SK-N-SH (cell line): ENCODE measurements at regions not wholly inside any gene's neighbourhood (a gene's known extent, or its start where the extent isn't known, plus 50 kb on each side); places are given as distances from the start of the nearest gene placed in this dataset.

ENCODE experiments used
- CTCF ChIA-PET: fragments of 300-600, 350-600 bp; formaldehyde crosslinking; extraction: SDS; loops from one replicate; lab custom pipeline; 2021; lab: Yijun Ruan, JAX
- POLR2A ChIA-PET: fragments of 350-600 bp; sonication (Branson Sonifier 250); formaldehyde crosslinking; extraction: SDS; loops from one replicate; lab custom pipeline; 2020; ENCODE audit warnings: antibody characterized with exemption, inconsistent platforms; lab: Yijun Ruan, JAX
- DNase-seq: peaks from one replicate; pipeline ENCODE4 v3.0.0; 2012
- H2AFZ ChIP-seq: fragments of 200-600 bp; sonication (generic); 2 replicates; pipeline ENCODE4 v1.8.1; 2016; ENCODE audit warnings: antibody characterized with exemption, mild to moderate bottlenecking, low read depth
- H3F3A ChIP-seq: fragments of 200-600 bp; sonication (generic); replicated peaks from 2 replicates; pipeline ENCODE3; 2016; ENCODE audit warnings: antibody characterized with exemption, mild to moderate bottlenecking; ENCODE audit not compliant: insufficient read depth
- H3K27ac ChIP-seq, 2 experiments: fragments of 200-500 bp in 1 of 2; fragments of 200-600 bp in 1 of 2; sonication (Bioruptor generic) in 1 of 2; sonication (generic), shearing (Covaris generic) in 1 of 2; 2 replicates each; pipeline versions ENCODE4 v1.5.1 to v1.6.1; 2014 to 2016; ENCODE audit warnings: low read depth in 2 of 2, inconsistent platforms in 1 of 2, low read length in 1 of 2, mild to moderate bottlenecking in 1 of 2, mixed read lengths in 1 of 2
- H3K27me3 ChIP-seq: fragments of 200-600 bp; sonication (generic), shearing (Covaris generic); 2 replicates; pipeline ENCODE4 v1.6.1; 2016; ENCODE audit warnings: mixed run types; ENCODE audit not compliant: insufficient read depth
- H3K36me3 ChIP-seq, 2 experiments: fragments of 200-500 bp in 1 of 2; fragments of 200-600 bp in 1 of 2; sonication (Bioruptor generic) in 1 of 2; sonication (generic) in 1 of 2; replicated peaks in 1 of 2; 2 replicates each; pipeline versions ENCODE3 to v1.5.1; 2014 to 2016; ENCODE audit warnings: low read length in 1 of 2, mild to moderate bottlenecking in 1 of 2; ENCODE audit not compliant: insufficient read depth in 2 of 2, control insufficient read depth in 1 of 2
- H3K4me1 ChIP-seq, 2 experiments: fragments of 200-500 bp in 1 of 2; fragments of 200-600 bp in 1 of 2; sonication (Bioruptor generic) in 1 of 2; sonication (generic), shearing (Covaris generic) in 1 of 2; 2 replicates each; pipeline versions ENCODE4 v1.5.1 to v1.6.1; 2014 to 2016; ENCODE audit warnings: low read depth in 1 of 2, low read length in 1 of 2, mixed run types in 1 of 2; ENCODE audit not compliant: insufficient read depth in 2 of 2, control insufficient read depth in 1 of 2
- H3K4me2 ChIP-seq: fragments of 200-600 bp; sonication (generic), shearing (Covaris generic); 2 replicates; pipeline ENCODE4 v1.6.1; 2017; ENCODE audit warnings: mixed run types
- H3K4me3 ChIP-seq, 2 experiments: fragments of 200-500 bp in 1 of 2; fragments of 200-600 bp in 1 of 2; sonication (Bioruptor generic) in 1 of 2; sonication (generic), shearing (Covaris generic) in 1 of 2; 2 replicates each; pipeline versions ENCODE4 v1.5.1 to v1.8.1; 2014 to 2016; ENCODE audit warnings: low read depth in 2 of 2, inconsistent platforms in 1 of 2, low read length in 1 of 2, mild to moderate bottlenecking in 1 of 2, mixed read lengths in 1 of 2, moderate library complexity in 1 of 2
- H3K79me2 ChIP-seq: fragments of 200-600 bp; sonication (generic); 2 replicates; pipeline ENCODE4 v1.8.1; 2017; ENCODE audit warnings: mild to moderate bottlenecking; ENCODE audit not compliant: insufficient read depth
- H3K9ac ChIP-seq: fragments of 200-600 bp; sonication (generic); 2 replicates; pipeline ENCODE4 v1.6.1; 2017; ENCODE audit warnings: mixed run types
- H3K9me2 ChIP-seq: fragments of 200-600 bp; sonication (generic); 2 replicates; pipeline ENCODE4 v1.6.1; 2017; ENCODE audit warnings: mixed run types
- H3K9me3 ChIP-seq: fragments of 200-600 bp; sonication (generic); 2 replicates; pipeline ENCODE4 v1.6.1; 2017; ENCODE audit warnings: mixed run types, mild to moderate bottlenecking, moderate library complexity
- H4K20me1 ChIP-seq: fragments of 200-600 bp; sonication (generic); 2 replicates; pipeline ENCODE4 v1.6.1; 2017; ENCODE audit warnings: mild to moderate bottlenecking, mixed run types; ENCODE audit not compliant: insufficient read depth
- ELF1 ChIP-seq: IDR thresholded peaks from 2 replicates; pipeline ENCODE4 v1.4.0; 2012
- EZH2phosphoT487 ChIP-seq: fragments of 200-600 bp; sonication (generic); IDR thresholded peaks from 2 replicates; pipeline ENCODE4 v1.6.1; 2017; ENCODE audit warnings: low read depth, mixed run types, mild to moderate bottlenecking, antibody characterized with exemption, moderate library complexity, borderline replicate concordance
- FOXM1 ChIP-seq: IDR thresholded peaks from 2 replicates; pipeline ENCODE4 v1.4.0; 2012; ENCODE audit warnings: low read depth, mild to moderate bottlenecking
- NRF1 ChIP-seq: IDR thresholded peaks from 2 replicates; pipeline ENCODE4 v1.6.1; 2012; ENCODE audit warnings: low read depth, mild to moderate bottlenecking, low read length
- PBX3 ChIP-seq: IDR thresholded peaks from 2 replicates; pipeline ENCODE4; 2012
- POLR2AphosphoS5 ChIP-seq: IDR thresholded peaks from 2 replicates; pipeline ENCODE4 v1.6.1; 2012; ENCODE audit warnings: low read depth, low read length
- RFX5 ChIP-seq: IDR thresholded peaks from 2 replicates; pipeline ENCODE4 v1.6.1; 2012; ENCODE audit warnings: mild to moderate bottlenecking, improper control_type of control experiment, low read length
- SMC3 ChIP-seq: IDR thresholded peaks from 2 replicates; pipeline ENCODE4 v1.6.1; 2012; ENCODE audit warnings: low read depth, low read length, improper control_type of control experiment
- TCF12 ChIP-seq: IDR thresholded peaks from 2 replicates; pipeline ENCODE4 v1.4.0; 2012
- TEAD4 ChIP-seq: IDR thresholded peaks from 2 replicates; pipeline ENCODE4 v1.4.0; 2012; ENCODE audit warnings: mild to moderate bottlenecking, borderline replicate concordance; ENCODE audit not compliant: insufficient read depth
- USF1 ChIP-seq: IDR thresholded peaks from 2 replicates; pipeline ENCODE4 v1.4.0; 2012; ENCODE audit warnings: low read depth, borderline replicate concordance
- WGBS: methylation state at CpG from one replicate; pipeline ENCODE4 v1.1.6; 2017; ENCODE audit warnings: low lambda C conversion rate; 5-methylcytosine and 5-hydroxymethylcytosine counted together
- TF ChIP-seq, protein P1 (sequence below): fragments of 200-600 bp; sonication (generic); IDR thresholded peaks from 2 replicates; pipeline ENCODE4 v1.6.1; 2017; ENCODE audit warnings: antibody characterized with exemption, mild to moderate bottlenecking, moderate library complexity
- TF ChIP-seq, protein P2 (sequence below): IDR thresholded peaks from 2 replicates; pipeline ENCODE4 v1.4.0; 2012; ENCODE audit warnings: low read depth

- Histone ChIP-seq H3K27me3 (no peaks in the 10 kb centered on the region), H3K4me2 (no peak overlapping the region), H3K9ac (no peak overlapping the region), H3K9me2 (no peaks in the 10 kb centered on the region), H3K9me3 (no peaks in the 10 kb centered on the region), H3K4me1 (no peaks in the 10 kb centered on the region), H3F3A (no peaks in the 10 kb centered on the region), H3K4me3 (no peak overlapping the region), H3K27ac (no peak overlapping the region), H4K20me1 (no peaks in the 10 kb centered on the region), H2AFZ (no peak overlapping the region), H3K36me3 (peaks cover 0 to 3% of the 10 kb centered on the region in 2 experiments), H3K79me2 (no peaks in the 10 kb centered on the region)
- 79% methylated on average over 6 of the region's 6 CpGs for WGBS
- ChIA-PET POLR2A (no interaction called here), CTCF (no interaction called here)
- no peak for TF ChIP-seq POLR2AphosphoS5
- TF ChIP-seq ELF1 = no peak
- DNase-seq = no peak
These were observed 198.6 kb downstream of the PTPRC start for GRCh38 chr1:198837278-198838021.

DNA sequence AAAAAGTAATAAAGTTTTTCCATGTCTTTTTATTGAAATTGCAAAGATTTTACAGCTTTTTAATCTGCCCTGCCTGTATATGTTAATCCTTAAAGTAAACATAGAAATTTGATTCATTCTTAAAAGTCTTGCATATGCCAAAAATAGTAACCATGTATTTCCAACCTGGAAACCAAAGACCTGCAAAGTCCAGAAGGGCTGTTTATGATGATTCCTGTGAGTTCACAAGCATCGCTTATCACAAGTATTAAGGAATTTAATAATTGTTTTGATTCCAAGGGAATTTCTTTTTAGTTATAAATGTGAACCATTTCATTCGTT, 199.1 kb downstream of the PTPRC start:
- Histone ChIP-seq H3K36me3 (no peaks in the 10 kb centered on the region), H3K79me2 (no peaks in the 10 kb centered on the region), H3K4me1 (no peaks in the 10 kb centered on the region), H3K27ac (no peak overlapping the region), H3K27me3 (no peaks in the 10 kb centered on the region), H3K9ac (no peak overlapping the region), H3K9me3 (no peaks in the 10 kb centered on the region), H4K20me1 (no peaks in the 10 kb centered on the region), H3K4me3 (no peak overlapping the region), H3K4me2 (no peak overlapping the region), H3F3A (no peaks in the 10 kb centered on the region), H2AFZ (no peak overlapping the region), H3K9me2 (no peaks in the 10 kb centered on the region)
- CTCF ChIA-PET = no interaction called here
- POLR2A ChIA-PET = no interaction called here
- 85% methylated on average over 2 of the region's 2 CpGs for WGBS
- no peak for TF ChIP-seq TCF12
- no peak for TF ChIP-seq RFX5
- TF ChIP-seq USF1 = no peak
- TF ChIP-seq, protein P1, sequence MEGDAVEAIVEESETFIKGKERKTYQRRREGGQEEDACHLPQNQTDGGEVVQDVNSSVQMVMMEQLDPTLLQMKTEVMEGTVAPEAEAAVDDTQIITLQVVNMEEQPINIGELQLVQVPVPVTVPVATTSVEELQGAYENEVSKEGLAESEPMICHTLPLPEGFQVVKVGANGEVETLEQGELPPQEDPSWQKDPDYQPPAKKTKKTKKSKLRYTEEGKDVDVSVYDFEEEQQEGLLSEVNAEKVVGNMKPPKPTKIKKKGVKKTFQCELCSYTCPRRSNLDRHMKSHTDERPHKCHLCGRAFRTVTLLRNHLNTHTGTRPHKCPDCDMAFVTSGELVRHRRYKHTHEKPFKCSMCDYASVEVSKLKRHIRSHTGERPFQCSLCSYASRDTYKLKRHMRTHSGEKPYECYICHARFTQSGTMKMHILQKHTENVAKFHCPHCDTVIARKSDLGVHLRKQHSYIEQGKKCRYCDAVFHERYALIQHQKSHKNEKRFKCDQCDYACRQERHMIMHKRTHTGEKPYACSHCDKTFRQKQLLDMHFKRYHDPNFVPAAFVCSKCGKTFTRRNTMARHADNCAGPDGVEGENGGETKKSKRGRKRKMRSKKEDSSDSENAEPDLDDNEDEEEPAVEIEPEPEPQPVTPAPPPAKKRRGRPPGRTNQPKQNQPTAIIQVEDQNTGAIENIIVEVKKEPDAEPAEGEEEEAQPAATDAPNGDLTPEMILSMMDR = no peak
- no peak for TF ChIP-seq FOXM1
- no peak for TF ChIP-seq NRF1
- no peak for TF ChIP-seq EZH2phosphoT487
- TF ChIP-seq, protein P2, sequence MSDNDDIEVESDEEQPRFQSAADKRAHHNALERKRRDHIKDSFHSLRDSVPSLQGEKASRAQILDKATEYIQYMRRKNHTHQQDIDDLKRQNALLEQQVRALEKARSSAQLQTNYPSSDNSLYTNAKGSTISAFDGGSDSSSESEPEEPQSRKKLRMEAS = no peak
- TF ChIP-seq TEAD4 = no peak
- no peak for TF ChIP-seq SMC3
- TF ChIP-seq PBX3 = no peak
- TF ChIP-seq ELF1 = no peak
- DNase-seq = no peak
